NCI-H2107 treated with DMSO at 0.1 percent for 48 hours (cell line): ENCODE measurements at regions not wholly inside any gene's neighbourhood (a gene's known extent, or its start where the extent isn't known, plus 50 kb on each side); places are given as distances from the start of the nearest gene placed in this dataset.
A peak's percentile ranks its signal among the peaks of the same experiment; 100 is the strongest.

Source experiments
- DNase-seq: peaks from one replicate; lab custom pipeline; 2025; ENCODE audit not compliant: unreplicated experiment; lab: John Stamatoyannopoulos, UW

DNA sequence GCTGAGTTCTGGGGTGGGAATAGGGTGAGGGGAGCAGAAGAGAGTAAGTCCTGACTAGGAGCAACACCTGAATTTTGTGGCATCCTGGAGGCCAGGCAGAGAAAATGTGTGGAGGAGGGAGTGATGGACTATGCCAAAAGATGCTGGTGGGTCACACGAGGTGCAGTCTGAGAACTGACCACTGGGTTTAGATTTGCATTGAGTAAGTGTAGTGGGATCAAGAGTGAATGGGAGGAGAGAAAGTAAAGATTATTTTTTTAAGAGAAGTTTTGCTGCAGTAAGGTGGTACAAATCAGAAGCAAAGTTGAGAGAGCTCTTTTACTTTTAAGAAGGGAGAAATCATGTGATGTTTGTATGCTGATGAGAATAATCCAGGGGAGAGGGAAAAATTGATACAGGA, 405.1 kb downstream of the DLEU7 start:
- no peak for DNase-seq

DNA sequence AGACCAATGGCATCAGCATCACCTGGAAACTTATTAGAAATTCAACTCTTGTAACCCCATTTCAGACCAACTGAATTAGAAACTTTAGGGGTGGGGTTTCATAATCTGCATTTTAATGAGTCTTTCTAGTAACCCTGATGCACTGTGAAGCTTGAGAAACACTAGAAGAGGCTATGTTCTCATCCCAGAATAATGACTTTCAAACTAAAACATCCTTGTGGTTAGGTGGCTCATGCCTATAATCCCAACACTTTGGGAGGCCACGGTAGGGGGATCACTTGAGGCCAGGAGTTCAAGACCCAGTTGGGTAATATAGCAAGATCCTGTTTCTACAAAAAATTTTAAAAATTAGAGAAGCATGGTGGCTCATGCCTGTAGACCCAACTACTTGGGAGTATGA, 402.4 kb downstream of the DLEU7 start:
- no peak for DNase-seq

GRCh38 chr13:50444726-50445125, 398.8 kb downstream of the DLEU7 start:
- peak; percentile 47 for DNase-seq

DNA sequence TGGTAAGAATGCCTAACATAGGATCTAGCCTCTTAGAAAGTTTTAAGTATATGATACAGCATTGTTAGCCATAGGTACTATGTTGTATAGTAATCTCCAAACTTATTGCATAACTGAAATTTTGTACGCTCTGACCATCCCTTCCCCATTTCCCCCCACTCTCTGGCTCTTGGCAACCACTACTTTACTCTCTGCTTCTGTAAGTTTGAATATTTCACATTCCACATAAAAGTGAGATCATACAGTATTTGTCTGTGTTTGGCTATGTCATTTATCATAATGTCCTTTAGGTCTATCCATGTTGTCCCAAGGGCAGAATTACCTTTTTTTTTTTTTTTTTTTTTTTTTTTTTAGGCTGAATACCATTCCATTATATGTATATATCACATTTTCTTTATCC, 396.9 kb downstream of the DLEU7 start:
- no peak for DNase-seq

DNA sequence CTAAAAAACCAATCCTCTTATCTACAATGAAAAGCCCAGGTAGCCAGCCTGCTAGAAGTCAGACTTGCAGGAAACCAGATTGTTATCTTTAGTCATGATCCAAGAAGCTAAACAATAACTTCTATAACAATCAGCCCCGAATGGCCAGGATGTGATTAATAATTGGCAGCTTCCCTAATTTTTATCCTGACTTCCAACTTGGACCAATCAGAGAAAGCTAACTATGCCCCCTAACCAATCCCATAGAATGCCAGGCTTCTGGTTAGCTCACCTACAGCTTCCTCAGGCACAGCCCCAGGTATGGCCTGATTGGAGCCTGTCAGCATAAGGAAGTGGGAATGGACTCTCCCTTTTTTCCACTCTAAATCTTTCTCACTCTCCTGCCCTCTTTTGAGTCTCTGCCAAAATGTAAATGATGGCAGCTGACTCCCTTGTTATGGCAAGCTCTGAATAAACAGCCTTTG, 394.9 kb downstream of the DLEU7 start:
- DNase-seq = peak; percentile 65

DNA sequence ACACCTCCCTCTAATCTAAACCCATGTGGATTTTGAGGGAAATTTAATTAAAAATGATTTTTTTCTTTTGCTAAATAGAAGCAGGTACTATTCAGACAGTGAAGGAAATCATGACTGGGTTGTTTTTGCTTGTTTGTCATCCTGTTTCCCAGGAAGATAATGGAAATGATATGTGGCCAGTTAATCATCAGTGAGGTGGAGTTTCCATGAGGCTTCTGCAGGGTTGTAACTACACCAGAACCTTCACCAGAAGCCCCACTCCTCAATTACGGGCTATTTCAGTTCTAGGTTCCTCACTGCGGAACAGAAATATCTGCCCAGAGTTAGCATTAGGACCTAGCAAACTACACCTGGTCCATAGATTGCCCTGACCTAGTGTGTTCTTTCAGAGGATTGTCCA, 394.0 kb downstream of the DLEU7 start:
- DNase-seq = no peak

DNA sequence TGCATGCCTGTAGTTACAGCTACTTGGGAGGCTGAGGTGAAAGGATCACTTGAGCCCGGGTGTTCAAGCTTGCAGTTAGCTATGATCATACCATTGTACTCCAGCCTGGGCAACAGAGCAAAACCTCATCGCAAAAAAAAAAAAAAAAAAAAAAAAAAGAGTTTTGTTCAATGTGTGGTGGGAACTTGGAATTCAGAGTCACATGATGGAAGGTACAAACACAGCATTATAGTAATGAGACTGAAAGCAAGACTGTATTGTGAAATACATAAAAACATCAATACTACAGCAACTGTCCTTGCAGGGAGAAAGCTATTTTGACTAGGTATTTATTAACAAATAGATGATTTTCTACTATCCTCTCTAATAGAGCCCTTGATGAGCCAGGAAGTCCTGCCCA, 393.2 kb downstream of the DLEU7 start:
- DNase-seq = no peak

DNA sequence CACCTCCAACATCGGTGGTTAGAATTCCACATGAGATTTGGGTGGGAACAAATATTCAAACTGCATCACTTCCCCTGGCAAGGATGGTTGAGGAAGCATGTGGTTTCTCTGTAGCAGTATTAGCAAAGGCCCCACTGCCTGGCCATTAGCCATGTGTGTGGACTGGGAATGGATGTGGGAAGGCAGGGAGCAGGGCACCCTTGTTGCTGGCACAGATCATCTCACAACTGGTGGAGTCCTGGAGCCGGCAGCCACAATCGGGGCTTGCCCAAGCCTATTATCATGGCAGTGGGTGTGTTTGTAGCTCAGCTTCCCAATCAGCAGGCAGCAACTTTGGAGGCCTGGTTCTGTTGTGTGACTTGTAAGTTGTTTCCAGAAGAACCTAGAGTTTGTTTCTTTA, 391.9 kb downstream of the DLEU7 start:
- no peak for DNase-seq

DNA sequence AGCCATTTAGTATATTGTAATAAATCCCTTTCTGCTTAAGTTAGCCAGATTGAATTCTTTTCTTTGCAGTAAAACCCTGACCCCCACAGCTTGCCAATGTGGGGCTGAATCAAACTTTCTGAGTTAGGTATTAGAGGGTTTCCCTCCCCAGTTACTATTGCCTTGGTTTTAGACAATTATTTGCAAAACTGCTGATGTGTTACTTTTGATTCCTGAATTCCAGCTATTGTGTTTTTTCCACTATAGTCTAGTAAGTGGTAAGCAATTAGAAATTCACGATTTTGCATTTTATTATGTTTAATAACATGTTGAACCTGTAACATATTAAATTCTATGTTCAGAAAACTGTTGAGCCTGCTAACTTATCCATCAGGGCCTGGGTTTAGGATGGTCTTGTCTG, 391.5 kb downstream of the DLEU7 start:
- no peak for DNase-seq

DNA sequence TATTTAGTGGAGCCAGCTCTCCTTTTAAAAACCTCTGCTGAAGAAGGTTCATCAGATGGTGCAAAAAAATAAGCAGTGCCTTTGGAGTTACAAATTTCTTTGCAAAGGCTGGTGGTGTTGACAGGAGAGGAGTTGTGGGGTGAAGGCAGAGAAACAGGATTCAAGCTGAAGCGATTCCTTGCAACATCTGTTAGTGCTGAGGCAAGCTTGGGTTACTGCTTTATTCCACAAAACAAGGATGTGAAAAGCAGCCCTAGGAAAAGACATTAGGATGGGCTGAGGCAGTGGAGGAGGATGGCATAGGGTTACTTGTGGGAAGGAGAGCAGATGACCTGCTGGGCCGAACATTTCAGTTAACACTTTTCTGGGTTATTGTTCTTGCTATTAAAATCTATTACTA, 390.7 kb downstream of the DLEU7 start:
- no peak for DNase-seq

DNA sequence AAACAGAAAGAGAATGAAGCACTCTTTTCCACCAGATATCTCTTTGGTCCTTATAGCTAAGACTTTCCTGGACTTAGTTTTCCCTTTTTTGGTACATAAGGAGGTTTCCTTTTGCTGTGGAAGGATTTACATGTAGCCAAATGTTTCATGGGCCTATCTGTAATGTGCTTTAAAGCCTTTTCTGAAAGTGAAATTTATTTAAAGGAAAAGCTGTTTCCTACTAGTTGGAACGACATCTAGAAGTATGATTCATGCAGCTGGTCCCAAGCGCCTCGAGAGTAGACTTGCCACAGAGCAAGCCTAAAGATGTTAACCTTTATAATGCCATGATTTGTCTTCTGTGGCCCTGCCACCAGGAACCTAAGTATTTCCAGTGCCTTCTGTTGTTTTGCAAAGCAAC, 390.3 kb downstream of the DLEU7 start:
- DNase-seq = no peak

GRCh38 chr13:50456111-50456510, 387.4 kb downstream of the DLEU7 start:
- DNase-seq = no peak

GRCh38 chr13:50457415-50458393, 385.8 kb downstream of the DLEU7 start:
- DNase-seq = no peak

GRCh38 chr13:50459046-50459445, 384.4 kb downstream of the DLEU7 start:
- DNase-seq = no peak

DNA sequence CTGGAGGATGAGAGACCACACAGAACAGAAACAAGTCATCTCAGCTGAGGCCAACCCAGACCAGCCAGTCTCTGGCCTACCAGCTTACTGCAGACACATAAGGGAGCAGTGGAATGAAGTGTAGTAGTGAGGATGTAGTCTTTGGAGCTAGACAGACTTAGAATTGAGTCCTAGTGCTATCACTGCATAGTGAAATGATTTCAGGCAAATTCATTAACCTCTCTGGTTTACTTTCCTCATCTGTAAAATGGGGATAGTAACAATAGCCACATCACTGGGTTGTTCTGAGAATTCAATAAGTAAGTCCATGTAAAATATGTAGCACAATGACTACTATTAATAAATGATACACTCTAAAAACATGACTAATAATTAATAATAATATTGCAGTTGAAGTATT, 383.8 kb downstream of the DLEU7 start:
- DNase-seq = no peak

DNA sequence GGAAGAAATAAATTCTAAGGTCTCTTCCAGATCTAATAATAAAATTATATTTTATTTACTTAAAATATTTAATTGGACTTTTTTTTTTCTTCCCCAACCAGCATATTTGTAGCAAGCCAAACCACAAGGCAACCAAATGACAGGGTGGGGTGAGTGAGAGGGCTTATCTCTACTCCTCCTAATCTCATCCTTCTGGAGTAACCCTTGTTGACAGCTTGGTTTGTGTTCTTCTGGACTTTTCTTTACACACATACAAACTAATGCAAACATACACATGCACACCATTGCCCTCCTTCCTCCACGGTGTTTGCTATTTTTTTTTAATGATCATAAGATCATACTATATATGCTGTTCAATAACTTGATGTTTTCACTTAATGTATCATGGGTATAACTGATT, 383.1 kb downstream of the DLEU7 start:
- DNase-seq = no peak

- DNase-seq = no peak
Measured at GRCh38 chr13:50461189-50461588, 382.3 kb downstream of the DLEU7 start.

- DNase-seq = no peak
Measured at GRCh38 chr13:50463719-50464118, 379.8 kb downstream of the DLEU7 start.

- no peak for DNase-seq
Measured at GRCh38 chr13:50464349-50465251, 378.9 kb downstream of the DLEU7 start.

DNA sequence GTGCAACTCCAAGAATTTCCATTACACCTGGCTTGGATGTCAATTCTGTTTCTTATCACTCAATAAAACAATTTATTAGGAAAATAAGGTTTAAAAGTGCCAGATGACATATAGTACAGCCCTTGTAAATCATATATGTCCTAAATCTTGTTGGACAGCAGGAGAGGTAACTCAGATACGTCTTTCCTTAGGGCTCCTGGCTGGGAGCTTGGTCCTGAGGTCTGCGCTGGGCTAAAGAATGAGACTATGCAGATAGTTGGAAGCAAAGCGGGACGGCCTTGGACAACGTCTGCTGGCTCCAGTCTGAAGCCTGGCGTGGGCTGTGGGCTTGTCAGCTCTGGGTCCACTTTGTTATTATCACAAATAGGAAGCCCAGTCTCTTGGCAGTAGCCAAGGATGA, 377.0 kb downstream of the DLEU7 start:
- no peak for DNase-seq

- DNase-seq = no peak
Measured at GRCh38 chr13:50467156-50468110, 376.1 kb downstream of the DLEU7 start.
